Uterus (tissue), 3 donors: ENCODE measurements at regions not wholly inside any gene's neighbourhood (a gene's known extent, or its start where the extent isn't known, plus 50 kb on each side); places are given as distances from the start of the nearest gene placed in this dataset.
A peak's percentile ranks its signal among the peaks of the same experiment; 100 is the strongest.

Experiments used
- DNase-seq, 2 donors: peaks; one replicate each; pipeline ENCODE4 v3.0.0-alpha.2; 2019 to 2020
- H3K27ac ChIP-seq, 2 donors: fragments of 200-600 bp; sonication (generic); 1 replicate in 1 of 2; 2 replicates in 1 of 2; pipeline ENCODE4 v1.5.1; 2016 to 2018
- H3K27me3 ChIP-seq, 2 donors: fragments of 200-600 bp; sonication (generic); one replicate each; pipeline ENCODE4 v1.5.1; 2018 to 2019; ENCODE audit warnings: control low read depth in 1 of 2
- H3K36me3 ChIP-seq, 2 donors: fragments of 200-600 bp; sonication (generic); one replicate each; pipeline ENCODE4 v1.5.1; 2019; ENCODE audit warnings: control low read depth in 1 of 2
- H3K4me1 ChIP-seq, 2 donors: fragments of 200-600 bp; sonication (generic); one replicate each; pipeline ENCODE4 v1.5.1; 2018 to 2019; ENCODE audit warnings: control low read depth in 1 of 2
- H3K4me3 ChIP-seq, 2 donors: fragments of 200-600 bp; sonication (generic); 1 replicate in 1 of 2; 2 replicates in 1 of 2; pipeline ENCODE4 v1.5.1; 2018 to 2019; ENCODE audit warnings: mild to moderate bottlenecking in 1 of 2
- H3K9me3 ChIP-seq, 2 donors: fragments of 200-600 bp; sonication (generic); one replicate each; pipeline ENCODE4 v1.5.1; 2019; ENCODE audit warnings: control low read depth in 1 of 2
- POLR2A ChIP-seq, 2 donors: fragments of 450-650 bp; IDR thresholded peaks; one replicate each; pipeline ENCODE4 v1.6.1; 2016; ENCODE audit warnings: antibody characterized with exemption in 2 of 2, mild to moderate bottlenecking in 1 of 2, moderate library complexity in 1 of 2
- intact Hi-C: fragments of 100-400 bp; cut with DNase I; formaldehyde crosslinking; loops from one replicate; pipeline ENCODE4 v1.15.1; 2023; ENCODE audit warnings: low total_unique reads
- TF ChIP-seq, protein P1 (sequence below), 4 experiments: fragments of 200-600 bp in 2 of 4; fragments of 450-650 bp in 2 of 4; sonication (generic) in 2 of 4; IDR thresholded peaks; one replicate each; pipeline ENCODE4 v1.5.1; 2016 to 2019; ENCODE audit warnings: antibody characterized with exemption in 4 of 4, mild to moderate bottlenecking in 2 of 4, moderate library complexity in 1 of 4
- donor health status: DM: yes; HTN: yes; CAD: no.

DNA sequence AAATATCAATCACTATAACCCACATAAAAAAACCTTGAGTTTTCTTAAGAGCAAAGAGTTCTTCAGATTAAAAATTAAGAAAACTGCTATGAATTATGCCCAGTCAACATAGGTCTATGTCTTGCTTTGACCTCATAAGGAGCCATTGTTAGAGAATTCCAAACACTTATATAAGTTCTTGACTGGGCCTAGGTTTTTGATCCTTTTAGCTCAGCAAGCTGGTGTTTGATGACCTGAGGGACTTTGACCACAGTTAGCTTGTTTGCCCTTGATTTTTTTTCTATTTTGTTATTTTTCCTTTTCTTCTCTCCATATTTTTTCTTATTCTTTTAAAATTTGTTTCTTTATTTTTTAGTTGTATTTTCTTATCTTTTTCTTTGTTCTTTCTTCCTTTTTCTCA lies 122.3 kb downstream of the RHOU start:
- no peak for DNase-seq
- Histone ChIP-seq H3K9me3 (no peaks in the 10 kb centered on the region), H3K36me3 (no peaks in the 10 kb centered on the region), H3K27me3 (no peaks in the 10 kb centered on the region), H3K4me3 (no peak overlapping the region), H3K4me1 (peaks cover 0 to 2% of the 10 kb centered on the region in 2 donors), H3K27ac (no peak overlapping the region)
- TF ChIP-seq POLR2A (IDR thresholded peaks at IDR 0.05), result no peak
- TF ChIP-seq, protein P1, sequence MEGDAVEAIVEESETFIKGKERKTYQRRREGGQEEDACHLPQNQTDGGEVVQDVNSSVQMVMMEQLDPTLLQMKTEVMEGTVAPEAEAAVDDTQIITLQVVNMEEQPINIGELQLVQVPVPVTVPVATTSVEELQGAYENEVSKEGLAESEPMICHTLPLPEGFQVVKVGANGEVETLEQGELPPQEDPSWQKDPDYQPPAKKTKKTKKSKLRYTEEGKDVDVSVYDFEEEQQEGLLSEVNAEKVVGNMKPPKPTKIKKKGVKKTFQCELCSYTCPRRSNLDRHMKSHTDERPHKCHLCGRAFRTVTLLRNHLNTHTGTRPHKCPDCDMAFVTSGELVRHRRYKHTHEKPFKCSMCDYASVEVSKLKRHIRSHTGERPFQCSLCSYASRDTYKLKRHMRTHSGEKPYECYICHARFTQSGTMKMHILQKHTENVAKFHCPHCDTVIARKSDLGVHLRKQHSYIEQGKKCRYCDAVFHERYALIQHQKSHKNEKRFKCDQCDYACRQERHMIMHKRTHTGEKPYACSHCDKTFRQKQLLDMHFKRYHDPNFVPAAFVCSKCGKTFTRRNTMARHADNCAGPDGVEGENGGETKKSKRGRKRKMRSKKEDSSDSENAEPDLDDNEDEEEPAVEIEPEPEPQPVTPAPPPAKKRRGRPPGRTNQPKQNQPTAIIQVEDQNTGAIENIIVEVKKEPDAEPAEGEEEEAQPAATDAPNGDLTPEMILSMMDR (IDR thresholded peaks at IDR 0.05), result no peak
- intact Hi-C loops, result no loop called here

DNA sequence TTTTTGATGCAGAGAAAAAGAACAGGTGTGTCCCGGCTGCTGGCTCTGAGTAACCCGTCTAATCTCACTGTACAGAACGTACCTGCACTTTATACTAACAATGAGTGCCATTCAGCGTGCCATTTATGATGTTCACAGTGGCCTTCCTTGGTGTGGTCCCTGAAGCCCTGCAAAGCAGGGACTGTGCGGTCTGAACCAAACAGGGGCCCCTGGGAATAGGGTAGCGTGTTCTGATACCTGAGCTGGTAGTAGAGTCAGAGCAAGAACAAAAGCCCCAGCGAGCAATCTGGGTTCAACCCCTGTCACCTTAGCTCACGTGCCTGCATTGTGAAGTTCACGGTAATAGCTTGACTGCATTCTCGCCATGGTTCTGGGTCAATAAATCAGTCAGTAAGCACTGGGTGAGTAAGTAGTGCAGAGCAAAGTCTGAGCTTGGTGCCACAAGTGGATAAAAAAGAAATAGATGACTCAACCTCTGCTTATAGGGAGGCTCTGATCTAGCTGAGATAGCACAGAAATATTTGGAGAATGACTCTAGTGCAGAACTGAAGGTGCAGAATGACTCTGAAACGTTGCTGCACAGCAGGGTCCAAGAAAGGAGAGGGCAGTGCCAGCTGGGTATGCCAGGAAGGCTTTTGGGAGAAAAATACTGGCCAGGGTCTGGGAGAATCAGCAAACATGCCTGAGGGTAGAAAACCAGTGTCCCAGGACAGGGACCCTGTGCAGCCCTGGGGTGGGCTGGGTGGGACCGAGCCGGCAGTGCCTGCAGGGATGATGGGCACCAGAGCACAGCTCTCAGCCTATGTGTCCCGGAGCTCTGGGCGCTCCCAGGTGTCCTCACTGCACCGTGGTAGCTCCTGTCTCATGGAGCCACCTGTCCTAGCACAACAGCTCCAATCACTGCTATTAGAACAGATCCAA lies 125.9 kb downstream of the RHOU start:
- Histone ChIP-seq H3K4me3 (no peak overlapping the region), H3K27ac (no peak overlapping the region), H3K36me3 (no peaks in the 10 kb centered on the region), H3K9me3 (no peaks in the 10 kb centered on the region), H3K27me3 (no peaks in the 10 kb centered on the region), H3K4me1 (peaks cover 0 to 2% of the 10 kb centered on the region in 2 donors)
- intact Hi-C loops, result no loop called here
- DNase-seq, result peak in 1 of 2 donors; percentile 20
- TF ChIP-seq POLR2A (IDR thresholded peaks at IDR 0.05), result no peak
- TF ChIP-seq, protein P1 (IDR thresholded peaks at IDR 0.05), result no peak

DNA sequence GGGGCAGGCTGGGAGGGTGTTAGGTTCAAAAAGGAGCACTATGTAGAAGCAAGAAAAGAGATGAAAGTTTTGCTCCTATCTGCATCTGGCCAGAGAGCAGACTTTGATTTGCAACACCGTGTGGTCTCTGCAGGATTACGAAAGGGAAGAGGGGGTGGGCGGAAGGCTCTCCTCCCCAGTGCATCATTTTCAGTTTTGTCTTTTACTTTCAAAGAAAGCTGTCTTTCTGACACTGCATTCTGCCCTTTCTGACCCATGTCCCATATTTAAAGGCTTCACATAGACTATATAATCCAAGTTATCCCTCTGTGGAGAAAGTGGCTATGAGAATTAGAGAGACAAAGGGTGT lies 126.5 kb downstream of the RHOU start:
- Histone ChIP-seq H3K9me3 (no peaks in the 10 kb centered on the region), H3K4me3 (no peak overlapping the region), H3K36me3 (no peaks in the 10 kb centered on the region), H3K27ac (no peak overlapping the region), H3K4me1 (peaks cover 0 to 2% of the 10 kb centered on the region in 2 donors), H3K27me3 (no peaks in the 10 kb centered on the region)
- intact Hi-C loops, result no loop called here
- DNase-seq, result no peak
- TF ChIP-seq, protein P1 (IDR thresholded peaks at IDR 0.05), result no peak
- TF ChIP-seq POLR2A (IDR thresholded peaks at IDR 0.05), result no peak

DNA sequence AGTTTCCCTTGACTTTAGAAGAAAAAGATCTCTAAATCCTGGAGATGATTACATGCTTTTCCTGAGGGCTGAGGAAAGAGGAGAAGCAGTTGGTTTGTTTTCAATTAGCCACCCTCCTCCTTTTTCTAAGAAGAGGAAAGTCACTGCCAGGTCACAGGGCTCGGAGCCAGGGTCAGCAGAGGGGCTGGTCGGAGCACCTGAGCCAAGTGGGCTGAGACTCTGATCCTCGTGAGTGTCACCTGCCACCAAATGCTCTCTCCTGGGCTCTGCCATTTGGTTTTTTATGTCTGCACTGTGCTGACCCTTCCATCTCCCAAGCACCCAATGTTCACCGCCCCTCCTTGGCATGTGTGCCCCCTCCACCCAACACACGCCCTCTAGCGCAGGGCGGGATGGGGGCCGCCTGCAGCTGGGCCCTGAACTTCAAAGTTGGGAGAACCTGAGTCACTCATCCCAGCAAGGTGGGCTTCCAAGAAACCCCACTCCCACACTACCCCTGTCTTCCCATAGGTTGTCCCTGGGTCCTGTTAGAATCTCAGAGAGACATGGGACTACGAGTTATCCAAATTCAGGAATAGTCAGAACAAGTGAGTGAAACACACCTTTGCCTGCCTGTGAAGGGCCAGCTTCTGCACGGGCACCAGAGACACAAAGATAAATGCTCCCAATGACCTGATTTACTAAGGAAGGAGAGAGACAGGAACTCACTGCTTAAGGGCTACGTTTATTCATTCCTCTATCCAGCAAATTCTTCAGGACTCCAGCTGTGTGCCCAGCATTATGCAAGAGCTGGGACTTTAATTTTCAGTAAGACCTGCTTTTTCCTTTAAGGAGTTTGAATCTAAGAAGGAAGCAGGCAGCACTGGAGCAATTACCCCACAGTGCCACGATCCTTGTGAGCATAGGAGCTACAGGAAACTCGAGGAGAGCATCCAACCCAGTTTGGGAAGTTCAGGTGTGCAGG lies 127.5 kb downstream of the RHOU start:
- TF ChIP-seq POLR2A (IDR thresholded peaks at IDR 0.05), result no peak
- TF ChIP-seq, protein P1 (IDR thresholded peaks at IDR 0.05), result no peak
- DNase-seq, result no peak
- Histone ChIP-seq H3K27ac (no peak overlapping the region), H3K36me3 (no peaks in the 10 kb centered on the region), H3K27me3 (no peaks in the 10 kb centered on the region), H3K9me3 (no peaks in the 10 kb centered on the region), H3K4me3 (no peak overlapping the region), H3K4me1 (peaks cover 0 to 2% of the 10 kb centered on the region in 2 donors)
- intact Hi-C loops, result no loop called here
